PFSK-1 (cell line): ENCODE measurements at regions not wholly inside any gene's neighbourhood (a gene's known extent, or its start where the extent isn't known, plus 50 kb on each side); places are given as distances from the start of the nearest gene placed in this dataset.

Source experiments
- FOXP2 ChIP-seq: optimal IDR thresholded peaks from 2 replicates; pipeline ENCODE3; 2011; ENCODE audit warnings: borderline replicate concordance, control low read depth, inconsistent platforms; ENCODE audit not compliant: insufficient read depth; ENCODE audit errors: extremely low read length, extremely low read depth
- POLR2AphosphoS5 ChIP-seq: IDR thresholded peaks from 2 replicates; pipeline ENCODE4 v1.6.1; 2012; ENCODE audit warnings: low read depth, mild to moderate bottlenecking, control low read depth, low read length, moderate library complexity
- REST ChIP-seq, 2 experiments: IDR thresholded peaks; 2 replicates each; pipeline versions ENCODE4 v1.6.1 to v1.8.0; 2011 to 2012; ENCODE audit warnings: low read depth in 2 of 2, low read length in 2 of 2, control low read depth in 1 of 2, inconsistent platforms in 1 of 2, mild to moderate bottlenecking in 1 of 2, moderate library complexity in 1 of 2; ENCODE audit not compliant: insufficient read depth in 1 of 2

- TF ChIP-seq REST (IDR thresholded peaks at IDR 0.05; ENCODE audit: insufficient read depth in 1 of 2, low read depth in 2 of 2, low read length in 2 of 2): no peak
- no peak for TF ChIP-seq POLR2AphosphoS5
- no peak for TF ChIP-seq FOXP2
These were observed 324.3 kb downstream of the PLA2G4A start for GRCh38 chr1:187153047-187153446.
